NCI-H2081 (cell line): ENCODE measurements at regions not wholly inside any gene's neighbourhood (a gene's known extent, or its start where the extent isn't known, plus 50 kb on each side); places are given as distances from the start of the nearest gene placed in this dataset.

ENCODE experiments used
- DNase-seq, 2 experiments: peaks; one replicate each; lab custom pipeline; 2025; lab: John Stamatoyannopoulos, UW

- peak; percentile 85 for DNase-seq
These were observed 114.9 kb upstream of the NFIB start for GRCh38 chr9:14428781-14429230.

- DNase-seq: no peak
These were observed 113.5 kb upstream of the NFIB start for GRCh38 chr9:14427419-14427818.

- DNase-seq: no peak
These were observed 111.0 kb upstream of the NFIB start for GRCh38 chr9:14424983-14425382.

- DNase-seq: no peak
These were observed 110.3 kb upstream of the NFIB start for GRCh38 chr9:14424289-14424688.

GRCh38 chr9:14423815-14424261, 109.9 kb upstream of the NFIB start:
- DNase-seq: no peak

GRCh38 chr9:14421291-14421690, 107.3 kb upstream of the NFIB start:
- DNase-seq: no peak

GRCh38 chr9:14418941-14419937, 105.3 kb upstream of the NFIB start:
- no peak for DNase-seq

- DNase-seq: peak; percentile 77 to 87
These were observed 104.5 kb upstream of the NFIB start for GRCh38 chr9:14418301-14418940.

- DNase-seq: no peak
These were observed 103.3 kb upstream of the NFIB start for GRCh38 chr9:14417237-14417636.

GRCh38 chr9:14415947-14416346, 102.0 kb upstream of the NFIB start:
- no peak for DNase-seq

- DNase-seq: no peak
These were observed 99.9 kb upstream of the NFIB start for GRCh38 chr9:14413812-14414211.

GRCh38 chr9:14412775-14413174, 98.8 kb upstream of the NFIB start:
- no peak for DNase-seq

GRCh38 chr9:14406463-14406862, 92.5 kb upstream of the NFIB start:
- no peak for DNase-seq

GRCh38 chr9:14405176-14405706, 91.3 kb upstream of the NFIB start:
- no peak for DNase-seq

- peak; percentile 35 to 61 for DNase-seq
These were observed 89.1 kb upstream of the NFIB start for GRCh38 chr9:14403081-14403480.

- no peak for DNase-seq
These were observed 88.6 kb upstream of the NFIB start for GRCh38 chr9:14402583-14402982.

GRCh38 chr9:14401911-14402310, 88.0 kb upstream of the NFIB start:
- DNase-seq: no peak

GRCh38 chr9:14400658-14400995, 86.7 kb upstream of the NFIB start:
- DNase-seq: peak; percentile 74 to 93

- no peak for DNase-seq
These were observed 86.1 kb upstream of the NFIB start for GRCh38 chr9:14399756-14400657.

GRCh38 chr9:14398473-14398872, 84.5 kb upstream of the NFIB start:
- DNase-seq: no peak

- DNase-seq: peak in 1 of 2 experiments; percentile 17
These were observed 82.2 kb upstream of the NFIB start for GRCh38 chr9:14396171-14396570.
